Astrocyte (in vitro differentiated cells and primary cell): ENCODE measurements at regions not wholly inside any gene's neighbourhood (a gene's known extent, or its start where the extent isn't known, plus 50 kb on each side); places are given as distances from the start of the nearest gene placed in this dataset.

Experiments
- DNase-seq: peaks from one replicate; pipeline ENCODE4 v3.0.0-alpha.2; 2010; ENCODE audit warnings: low read depth
- FAIRE-seq: peaks from 2 replicates; lab custom pipeline; 2011; peaks lifted over from hg19 to GRCh38; lab: Jason Lieb, UNC
- H2AFZ ChIP-seq: 2 replicates; pipeline ENCODE4 v1.6.0; 2012; ENCODE audit warnings: low read depth, low read length, inconsistent platforms
- H3K27ac ChIP-seq: 2 replicates; pipeline ENCODE4 v1.5.1; 2011; ENCODE audit warnings: low read depth, low read length, inconsistent platforms
- H3K27me3 ChIP-seq: 2 replicates; pipeline ENCODE4 v1.6.0; 2011; ENCODE audit warnings: low read length, inconsistent platforms; ENCODE audit not compliant: insufficient read depth
- H3K36me3 ChIP-seq: 2 replicates; pipeline ENCODE4 v1.5.1; 2011; ENCODE audit warnings: low read length, inconsistent platforms; ENCODE audit not compliant: insufficient read depth
- H3K4me1 ChIP-seq: 2 replicates; pipeline ENCODE4 v1.5.1; 2011; ENCODE audit warnings: low read length, inconsistent platforms; ENCODE audit not compliant: insufficient read depth
- H3K4me2 ChIP-seq: 2 replicates; pipeline ENCODE4 v1.6.0; 2012; ENCODE audit warnings: low read length, inconsistent platforms
- H3K4me3 ChIP-seq: 2 replicates; pipeline ENCODE4 v1.5.1; 2011; ENCODE audit warnings: low read depth, mild to moderate bottlenecking, low read length, inconsistent platforms; ENCODE audit not compliant: insufficient read depth
- H3K79me2 ChIP-seq: 2 replicates; pipeline ENCODE4 v1.6.0; 2012; ENCODE audit warnings: mild to moderate bottlenecking, low read length, inconsistent platforms; ENCODE audit not compliant: insufficient read depth
- H3K9ac ChIP-seq: 2 replicates; pipeline ENCODE4 v1.6.0; 2012; ENCODE audit warnings: mild to moderate bottlenecking, low read length, inconsistent platforms
- H3K9me3 ChIP-seq: 2 replicates; pipeline ENCODE4 v1.5.1; 2012; ENCODE audit warnings: low read depth, mild to moderate bottlenecking, low read length, inconsistent platforms; ENCODE audit not compliant: insufficient read depth
- H4K20me1 ChIP-seq: 2 replicates; pipeline ENCODE4 v1.6.0; 2012; ENCODE audit warnings: low read length, inconsistent platforms; ENCODE audit not compliant: insufficient read depth
- H3K27ac Mint-ChIP-seq: one replicate; pipeline ENCODE4 v1.8.0; 2021; ENCODE audit warnings: mild to moderate bottlenecking, mixed read lengths; ENCODE audit not compliant: unreplicated experiment
- H3K27me3 Mint-ChIP-seq: one replicate; pipeline ENCODE4 v1.8.0; 2021; ENCODE audit warnings: low read depth, mixed read lengths; ENCODE audit not compliant: unreplicated experiment
- H3K36me3 Mint-ChIP-seq: one replicate; pipeline ENCODE4 v1.8.0; 2021; ENCODE audit warnings: low read depth, mixed read lengths; ENCODE audit not compliant: unreplicated experiment
- H3K4me1 Mint-ChIP-seq: one replicate; pipeline ENCODE4 v1.8.0; 2021; ENCODE audit warnings: low read depth, mixed read lengths; ENCODE audit not compliant: unreplicated experiment
- H3K4me3 Mint-ChIP-seq: one replicate; pipeline ENCODE4 v1.8.0; 2021; ENCODE audit warnings: mild to moderate bottlenecking, moderate library complexity, mixed read lengths; ENCODE audit not compliant: unreplicated experiment
- H3K9me3 Mint-ChIP-seq: one replicate; pipeline ENCODE4 v1.8.0; 2021; ENCODE audit warnings: mild to moderate bottlenecking, mixed read lengths; ENCODE audit not compliant: unreplicated experiment
- CTCF ChIP-seq: IDR thresholded peaks from 2 replicates; pipeline ENCODE4 v1.5.1; 2011; ENCODE audit warnings: low read depth, mild to moderate bottlenecking, inconsistent platforms, low read length, moderate library complexity; ENCODE audit not compliant: insufficient read depth
- EZH2 ChIP-seq: IDR thresholded peaks from 2 replicates; pipeline ENCODE4 v1.6.1; 2012; ENCODE audit warnings: mild to moderate bottlenecking, low read length, inconsistent platforms; ENCODE audit not compliant: insufficient read depth

- Histone ChIP-seq H3K4me2 (no peak overlapping the region), H3K9ac (no peak overlapping the region), H3K4me1 (peaks cover 18% of the 10 kb centered on the region), H2AFZ (no peak overlapping the region), H3K4me3 (no peak overlapping the region), H3K79me2 (no peaks in the 10 kb centered on the region), H3K27me3 (no peaks in the 10 kb centered on the region), H4K20me1 (no peaks in the 10 kb centered on the region), H3K27ac (no peak overlapping the region), H3K9me3 (no peaks in the 10 kb centered on the region), H3K36me3 (no peaks in the 10 kb centered on the region)
- DNase-seq (no peak), FAIRE-seq (no peak)
- Mint-ChIP-seq H3K36me3 (no peaks in the 10 kb centered on the region), H3K9me3 (peaks cover 16% of the 10 kb centered on the region), H3K27ac (no peak overlapping the region), H3K27me3 (peaks cover 17% of the 10 kb centered on the region), H3K4me1 (peaks cover 8% of the 10 kb centered on the region), H3K4me3 (no peak overlapping the region)
- TF ChIP-seq CTCF (no peak), EZH2 (no peak)
Observed at GRCh38 chr2:128420776-128421175, 102.1 kb upstream of the HS6ST1 start.

GRCh38 chr2:128421286-128421685 is 102.6 kb upstream of the HS6ST1 start:
- Histone ChIP-seq H3K27me3 (no peaks in the 10 kb centered on the region), H3K9me3 (no peaks in the 10 kb centered on the region), H3K4me3 (no peak overlapping the region), H2AFZ (no peak overlapping the region), H3K9ac (no peak overlapping the region), H3K36me3 (no peaks in the 10 kb centered on the region), H4K20me1 (no peaks in the 10 kb centered on the region), H3K4me2 (no peak overlapping the region), H3K4me1 (peaks cover 22% of the 10 kb centered on the region), H3K79me2 (no peaks in the 10 kb centered on the region), H3K27ac (no peak overlapping the region)
- no peaks in the 10 kb centered on the region for H3K36me3 Mint-ChIP-seq
- FAIRE-seq (no peak), DNase-seq (no peak)
- no peak overlapping the region for H3K27ac Mint-ChIP-seq
- H3K4me1 Mint-ChIP-seq = peaks cover 8% of the 10 kb centered on the region
- H3K27me3 Mint-ChIP-seq = peaks cover 15% of the 10 kb centered on the region
- TF ChIP-seq EZH2 (no peak), CTCF (no peak)
- peaks cover 16% of the 10 kb centered on the region for H3K9me3 Mint-ChIP-seq
- no peak overlapping the region for H3K4me3 Mint-ChIP-seq

GRCh38 chr2:128421861-128422311 is 103.2 kb upstream of the HS6ST1 start:
- no peaks in the 10 kb centered on the region for H3K27me3 ChIP-seq
- peak overlapping the region; percentile 67 for H3K27ac ChIP-seq
- H2AFZ ChIP-seq = no peak overlapping the region
- H3K9me3 Mint-ChIP-seq = peaks cover 16% of the 10 kb centered on the region
- peak overlapping the region; percentile 39 for H3K9ac ChIP-seq
- H3K9me3 ChIP-seq = no peaks in the 10 kb centered on the region
- no peaks in the 10 kb centered on the region for H3K36me3 Mint-ChIP-seq
- no peak overlapping the region for H3K4me3 ChIP-seq
- TF ChIP-seq CTCF (no peak), EZH2 (no peak)
- H3K27ac Mint-ChIP-seq = no peak overlapping the region
- H3K4me2 ChIP-seq = peak overlapping the region; percentile 52
- H3K4me3 Mint-ChIP-seq = no peak overlapping the region
- H3K27me3 Mint-ChIP-seq = peaks cover 15% of the 10 kb centered on the region
- H3K79me2 ChIP-seq = no peaks in the 10 kb centered on the region
- peaks cover 8% of the 10 kb centered on the region for H3K4me1 Mint-ChIP-seq
- FAIRE-seq (no peak), DNase-seq (no peak)
- peaks cover 22% of the 10 kb centered on the region for H3K4me1 ChIP-seq
- H4K20me1 ChIP-seq = no peaks in the 10 kb centered on the region
- H3K36me3 ChIP-seq = no peaks in the 10 kb centered on the region
